ENCODE measurements at regions not wholly inside any gene's neighbourhood (a gene's known extent, or its start where the extent isn't known, plus 50 kb on each side); places are given as distances from the start of the nearest gene placed in this dataset.

- intact Hi-C loops (cut with micrococcal nuclease; ENCODE audit: unreplicated experiment), result no loop called here
- H3K79me2 ChIP-seq (ENCODE audit: low read depth), result no peaks in the 10 kb centered on the region
- TF ChIP-seq, protein P1, sequence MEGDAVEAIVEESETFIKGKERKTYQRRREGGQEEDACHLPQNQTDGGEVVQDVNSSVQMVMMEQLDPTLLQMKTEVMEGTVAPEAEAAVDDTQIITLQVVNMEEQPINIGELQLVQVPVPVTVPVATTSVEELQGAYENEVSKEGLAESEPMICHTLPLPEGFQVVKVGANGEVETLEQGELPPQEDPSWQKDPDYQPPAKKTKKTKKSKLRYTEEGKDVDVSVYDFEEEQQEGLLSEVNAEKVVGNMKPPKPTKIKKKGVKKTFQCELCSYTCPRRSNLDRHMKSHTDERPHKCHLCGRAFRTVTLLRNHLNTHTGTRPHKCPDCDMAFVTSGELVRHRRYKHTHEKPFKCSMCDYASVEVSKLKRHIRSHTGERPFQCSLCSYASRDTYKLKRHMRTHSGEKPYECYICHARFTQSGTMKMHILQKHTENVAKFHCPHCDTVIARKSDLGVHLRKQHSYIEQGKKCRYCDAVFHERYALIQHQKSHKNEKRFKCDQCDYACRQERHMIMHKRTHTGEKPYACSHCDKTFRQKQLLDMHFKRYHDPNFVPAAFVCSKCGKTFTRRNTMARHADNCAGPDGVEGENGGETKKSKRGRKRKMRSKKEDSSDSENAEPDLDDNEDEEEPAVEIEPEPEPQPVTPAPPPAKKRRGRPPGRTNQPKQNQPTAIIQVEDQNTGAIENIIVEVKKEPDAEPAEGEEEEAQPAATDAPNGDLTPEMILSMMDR (conservative IDR thresholded peaks at IDR 0.05), result no peak
- TF ChIP-seq EZH2 (IDR thresholded peaks at IDR 0.05; ENCODE audit: low read depth), result no peak
- H3K4me1 ChIP-seq (replicated peaks; ENCODE audit: insufficient read depth), result 0 out of 2 replicates have a peak, but pooled peaks cover 7% of the 10 kb centered on the region
- no peaks in the 10 kb centered on the region for H3F3A ChIP-seq (ENCODE audit: insufficient read depth, low read depth)
- no peak for DNase-seq
- no peaks in the 10 kb centered on the region for H4K20me1 ChIP-seq (ENCODE audit: insufficient read depth)
- BruUV-seq (replicated peaks), result no TSS peak
- H2AFZ ChIP-seq, result no peak overlapping the region
- H3K27me3 ChIP-seq (ENCODE audit: insufficient read depth, low read depth), result no peaks in the 10 kb centered on the region
- no peaks in the 10 kb centered on the region for H3K9me2 ChIP-seq (ENCODE audit: insufficient read depth)
- H3K4me2 ChIP-seq, result no peak overlapping the region
- H3K36me3 ChIP-seq (ENCODE audit: low read depth), result no peaks in the 10 kb centered on the region
- CTCF ChIA-PET, result no interaction called here
- H3K9me3 ChIP-seq (ENCODE audit: insufficient read depth, low read depth), result no peaks in the 10 kb centered on the region
- H3K27ac ChIP-seq, result no peak overlapping the region
- POLR2A ChIA-PET (ENCODE audit: unreplicated experiment), result no interaction called here
- no peak overlapping the region for H3K4me3 ChIP-seq
These were observed 227.8 kb upstream of the TBL1XR1 start for GRCh38 chr3:177425042-177425441.

DNA sequence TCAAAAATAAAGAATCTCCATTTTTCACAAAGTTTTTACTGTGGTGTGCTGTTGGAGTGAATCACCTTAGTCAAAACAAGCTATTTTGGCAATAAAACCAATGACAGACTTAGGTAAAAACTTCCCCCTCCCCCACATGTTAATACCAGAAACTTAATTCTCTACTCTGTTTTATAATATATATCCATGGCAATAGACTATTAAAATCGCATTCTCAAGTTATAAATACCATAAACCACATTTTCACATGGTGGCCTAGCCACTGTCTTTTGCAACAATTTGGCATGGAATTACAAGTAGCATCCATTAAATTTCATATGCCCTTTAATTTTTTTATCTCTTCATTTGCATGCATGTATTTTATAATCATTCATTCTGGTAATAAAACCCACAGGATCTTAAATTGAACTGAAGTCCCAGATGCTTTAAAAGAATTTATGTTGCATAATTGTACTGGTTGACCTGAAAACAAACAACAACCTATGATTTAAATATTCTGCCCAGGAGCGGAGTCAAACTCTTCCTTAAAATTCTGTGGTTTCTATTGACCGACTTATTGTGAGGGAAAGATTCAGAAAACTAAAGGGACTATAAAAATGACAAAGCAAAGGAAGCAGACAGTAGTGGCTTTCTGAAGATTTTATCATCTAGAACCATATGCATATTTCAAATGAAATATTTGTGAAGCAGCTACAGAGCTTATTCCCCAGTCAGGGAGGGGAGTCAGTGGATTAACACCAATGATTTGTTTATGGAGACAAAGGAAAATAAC, 229.0 kb upstream of the TBL1XR1 start:
- Histone ChIP-seq H2AFZ (no peak overlapping the region), H3K4me2 (no peak overlapping the region), H3F3A (ENCODE audit: insufficient read depth, low read depth) (no peaks in the 10 kb centered on the region), H3K9me3 (ENCODE audit: insufficient read depth, low read depth) (no peaks in the 10 kb centered on the region), H3K36me3 (ENCODE audit: low read depth) (no peaks in the 10 kb centered on the region), H3K4me3 (no peak overlapping the region), H3K4me1 (replicated peaks; ENCODE audit: insufficient read depth) (no peaks in the 10 kb centered on the region), H4K20me1 (ENCODE audit: insufficient read depth) (no peaks in the 10 kb centered on the region), H3K27ac (no peak overlapping the region), H3K9me2 (ENCODE audit: insufficient read depth) (no peaks in the 10 kb centered on the region), H3K27me3 (ENCODE audit: insufficient read depth, low read depth) (no peaks in the 10 kb centered on the region), H3K79me2 (ENCODE audit: low read depth) (no peaks in the 10 kb centered on the region)
- ChIA-PET CTCF (no interaction called here), POLR2A (ENCODE audit: unreplicated experiment) (no interaction called here)
- DNase-seq, result no peak
- TF ChIP-seq EZH2 (IDR thresholded peaks at IDR 0.05; ENCODE audit: low read depth), result no peak
- TF ChIP-seq, protein P1 (conservative IDR thresholded peaks at IDR 0.05), result no peak
- intact Hi-C loops (cut with micrococcal nuclease; ENCODE audit: unreplicated experiment), result no loop called here
- BruUV-seq (replicated peaks), result no TSS peak

DNA sequence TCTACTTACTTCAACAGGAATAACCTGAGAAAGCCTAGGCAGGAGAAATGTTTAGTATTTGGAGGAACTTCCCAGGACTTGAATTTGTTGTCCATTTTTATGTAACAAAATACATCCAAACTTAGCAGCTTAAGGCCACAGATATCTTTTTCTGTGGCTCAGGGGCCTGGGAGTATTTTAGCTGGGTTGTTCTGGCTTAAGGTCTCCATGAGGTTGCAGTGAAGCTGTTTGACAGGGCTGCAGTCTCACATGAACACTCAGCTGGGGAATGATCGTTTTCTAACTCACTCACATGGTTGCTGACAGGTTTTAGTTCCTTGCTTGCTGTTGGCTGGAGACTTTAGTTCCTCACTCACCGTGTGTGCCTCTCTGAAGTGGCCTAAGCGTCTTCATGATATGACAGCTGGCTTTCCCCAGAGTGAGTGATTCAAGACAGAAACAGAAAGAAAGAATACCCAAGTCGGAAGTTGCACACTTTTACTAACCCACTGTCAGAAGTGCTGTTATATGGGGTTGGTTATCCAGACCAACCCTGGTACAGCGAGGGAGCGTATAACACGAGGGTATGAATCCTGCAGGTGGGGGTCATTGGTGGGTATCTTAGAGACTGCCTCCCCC, 229.7 kb upstream of the TBL1XR1 start:
- H3K27ac ChIP-seq, result no peak overlapping the region
- no peak overlapping the region for H2AFZ ChIP-seq
- ChIA-PET POLR2A (ENCODE audit: unreplicated experiment) (no interaction called here), CTCF (no interaction called here)
- H3K79me2 ChIP-seq (ENCODE audit: low read depth), result no peaks in the 10 kb centered on the region
- no peak overlapping the region for H3K4me3 ChIP-seq
- no TSS peak for BruUV-seq (replicated peaks)
- no peaks in the 10 kb centered on the region for H4K20me1 ChIP-seq (ENCODE audit: insufficient read depth)
- no peaks in the 10 kb centered on the region for H3K9me3 ChIP-seq (ENCODE audit: insufficient read depth, low read depth)
- H3K4me2 ChIP-seq, result no peak overlapping the region
- no peak for TF ChIP-seq EZH2 (IDR thresholded peaks at IDR 0.05; ENCODE audit: low read depth)
- TF ChIP-seq, protein P1 (conservative IDR thresholded peaks at IDR 0.05), result no peak
- no peaks in the 10 kb centered on the region for H3K27me3 ChIP-seq (ENCODE audit: insufficient read depth, low read depth)
- no peaks in the 10 kb centered on the region for H3K9me2 ChIP-seq (ENCODE audit: insufficient read depth)
- intact Hi-C loops (cut with micrococcal nuclease; ENCODE audit: unreplicated experiment), result no loop called here
- no peaks in the 10 kb centered on the region for H3F3A ChIP-seq (ENCODE audit: insufficient read depth, low read depth)
- no peaks in the 10 kb centered on the region for H3K4me1 ChIP-seq (replicated peaks; ENCODE audit: insufficient read depth)
- DNase-seq, result no peak
- H3K36me3 ChIP-seq (ENCODE audit: low read depth), result no peaks in the 10 kb centered on the region

Measured in PC-9 (cell line).